ENCODE measurements at regions not wholly inside any gene's neighbourhood (a gene's known extent, or its start where the extent isn't known, plus 50 kb on each side); places are given as distances from the start of the nearest gene placed in this dataset.

DNA sequence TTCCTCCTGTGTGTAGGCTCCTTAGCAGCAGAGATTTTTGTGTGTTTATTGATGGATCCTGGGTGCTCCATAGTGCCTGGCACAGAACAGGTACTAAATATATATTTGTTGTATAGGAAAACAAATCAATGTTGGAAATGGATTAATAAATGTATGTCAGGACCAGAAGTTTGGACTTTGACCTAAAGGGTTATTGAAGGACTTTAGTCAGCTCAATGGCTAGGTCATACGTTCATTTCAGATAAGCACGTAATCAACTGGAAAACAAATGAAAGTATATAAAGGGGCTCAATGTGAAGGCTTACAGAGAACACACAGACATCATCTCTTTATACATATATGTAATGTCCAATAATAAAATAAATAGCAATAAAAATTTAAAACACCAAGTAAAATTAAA is 56.2 kb upstream of the PALM2AKAP2 start:
- H3K36me3 ChIP-seq: no peaks in the 10 kb centered on the region

DNA sequence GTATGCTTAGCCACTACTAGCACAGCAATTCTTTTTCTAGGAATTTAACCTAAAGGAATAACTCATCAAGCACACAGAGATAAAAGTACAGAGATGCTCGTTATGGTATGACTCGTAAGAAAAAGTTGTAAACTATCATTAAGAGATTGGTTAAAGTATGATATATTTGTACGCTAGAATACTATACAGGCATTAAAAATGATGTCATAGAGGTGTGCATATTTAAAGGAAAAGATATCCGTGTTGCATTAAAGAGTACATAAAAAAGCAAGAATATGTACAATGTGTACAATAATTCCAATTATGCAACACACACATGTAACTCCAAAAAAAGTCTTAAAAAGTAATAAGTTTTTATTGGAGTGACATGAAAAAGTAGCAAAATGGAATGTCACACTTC is 54.5 kb upstream of the PALM2AKAP2 start:
- Histone ChIP-seq H3K27me3 (no peaks in the 10 kb centered on the region), H3K4me1 (no peaks in the 10 kb centered on the region), H3K27ac (no peak overlapping the region), H3K36me3 (no peaks in the 10 kb centered on the region), H3K4me3 (no peak overlapping the region), H3K9me3 (no peaks in the 10 kb centered on the region)
- no peak for DNase-seq (ENCODE audit: low spot score in 2 of 2)
- TF ChIP-seq, protein P1, sequence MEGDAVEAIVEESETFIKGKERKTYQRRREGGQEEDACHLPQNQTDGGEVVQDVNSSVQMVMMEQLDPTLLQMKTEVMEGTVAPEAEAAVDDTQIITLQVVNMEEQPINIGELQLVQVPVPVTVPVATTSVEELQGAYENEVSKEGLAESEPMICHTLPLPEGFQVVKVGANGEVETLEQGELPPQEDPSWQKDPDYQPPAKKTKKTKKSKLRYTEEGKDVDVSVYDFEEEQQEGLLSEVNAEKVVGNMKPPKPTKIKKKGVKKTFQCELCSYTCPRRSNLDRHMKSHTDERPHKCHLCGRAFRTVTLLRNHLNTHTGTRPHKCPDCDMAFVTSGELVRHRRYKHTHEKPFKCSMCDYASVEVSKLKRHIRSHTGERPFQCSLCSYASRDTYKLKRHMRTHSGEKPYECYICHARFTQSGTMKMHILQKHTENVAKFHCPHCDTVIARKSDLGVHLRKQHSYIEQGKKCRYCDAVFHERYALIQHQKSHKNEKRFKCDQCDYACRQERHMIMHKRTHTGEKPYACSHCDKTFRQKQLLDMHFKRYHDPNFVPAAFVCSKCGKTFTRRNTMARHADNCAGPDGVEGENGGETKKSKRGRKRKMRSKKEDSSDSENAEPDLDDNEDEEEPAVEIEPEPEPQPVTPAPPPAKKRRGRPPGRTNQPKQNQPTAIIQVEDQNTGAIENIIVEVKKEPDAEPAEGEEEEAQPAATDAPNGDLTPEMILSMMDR (IDR thresholded peaks at IDR 0.05): no peak
- no peak for TF ChIP-seq POLR2AphosphoS5 (IDR thresholded peaks at IDR 0.05)
- TF ChIP-seq POLR2A (IDR thresholded peaks at IDR 0.05): no peak
- intact Hi-C loops (cut with DNase I; ENCODE audit: low total_unique reads): no loop called here

More for the DNA sequence above, 56.2 kb upstream of the PALM2AKAP2 start:
- no peaks in the 10 kb centered on the region for H3K27me3 ChIP-seq
- TF ChIP-seq, protein P1 (IDR thresholded peaks at IDR 0.05): no peak
- no peak for TF ChIP-seq POLR2A (IDR thresholded peaks at IDR 0.05)
- no peak for TF ChIP-seq POLR2AphosphoS5 (IDR thresholded peaks at IDR 0.05)
- no peak overlapping the region for H3K4me3 ChIP-seq
- no peaks in the 10 kb centered on the region for H3K4me1 ChIP-seq
- no peaks in the 10 kb centered on the region for H3K9me3 ChIP-seq
- intact Hi-C loops (cut with DNase I; ENCODE audit: low total_unique reads): no loop called here
- H3K27ac ChIP-seq: no peak overlapping the region
- DNase-seq (ENCODE audit: low spot score in 2 of 2): no peak

DNA sequence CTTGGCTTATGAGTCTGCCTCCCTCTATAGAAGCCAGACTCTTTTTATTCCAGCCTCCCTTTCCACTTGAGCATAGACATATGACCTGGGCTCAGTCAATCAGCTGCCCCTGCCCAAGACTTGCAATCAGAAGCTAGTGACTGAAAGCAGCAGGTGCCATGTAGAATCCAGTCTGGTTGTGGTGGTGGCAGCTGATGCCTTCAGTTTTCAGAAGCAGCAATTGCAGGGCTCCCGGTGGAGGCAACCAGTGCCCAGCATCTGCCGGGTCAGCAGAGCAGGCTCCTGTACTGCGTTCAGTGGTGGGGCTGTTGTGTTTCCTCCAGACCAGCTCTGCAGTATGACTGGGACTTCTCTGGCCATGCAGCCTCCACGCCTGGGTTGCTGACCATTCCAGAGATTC is 53.9 kb upstream of the PALM2AKAP2 start:
- Histone ChIP-seq H3K36me3 (no peaks in the 10 kb centered on the region), H3K4me1 (no peaks in the 10 kb centered on the region), H3K27me3 (no peaks in the 10 kb centered on the region), H3K27ac (no peak overlapping the region), H3K4me3 (no peak overlapping the region), H3K9me3 (no peaks in the 10 kb centered on the region)
- intact Hi-C loops (cut with DNase I; ENCODE audit: low total_unique reads): no loop called here
- TF ChIP-seq, protein P1 (IDR thresholded peaks at IDR 0.05): no peak
- TF ChIP-seq POLR2AphosphoS5 (IDR thresholded peaks at IDR 0.05) (no peak), POLR2A (IDR thresholded peaks at IDR 0.05) (no peak)
- no peak for DNase-seq (ENCODE audit: low spot score in 2 of 2)

- no peaks in the 10 kb centered on the region for H3K36me3 ChIP-seq
- DNase-seq (ENCODE audit: low spot score in 2 of 2): no peak
- TF ChIP-seq POLR2AphosphoS5 (IDR thresholded peaks at IDR 0.05): no peak
- TF ChIP-seq, protein P1 (IDR thresholded peaks at IDR 0.05): no peak
- TF ChIP-seq POLR2A (IDR thresholded peaks at IDR 0.05): no peak
- no peak overlapping the region for H3K27ac ChIP-seq
- no peaks in the 10 kb centered on the region for H3K4me1 ChIP-seq
- intact Hi-C loops (cut with DNase I; ENCODE audit: low total_unique reads): no loop called here
- H3K9me3 ChIP-seq: no peaks in the 10 kb centered on the region
- H3K4me3 ChIP-seq: no peak overlapping the region
- H3K27me3 ChIP-seq: no peaks in the 10 kb centered on the region
These were observed 51.2 kb upstream of the PALM2AKAP2 start for GRCh38 chr9:109728686-109729300.

DNA sequence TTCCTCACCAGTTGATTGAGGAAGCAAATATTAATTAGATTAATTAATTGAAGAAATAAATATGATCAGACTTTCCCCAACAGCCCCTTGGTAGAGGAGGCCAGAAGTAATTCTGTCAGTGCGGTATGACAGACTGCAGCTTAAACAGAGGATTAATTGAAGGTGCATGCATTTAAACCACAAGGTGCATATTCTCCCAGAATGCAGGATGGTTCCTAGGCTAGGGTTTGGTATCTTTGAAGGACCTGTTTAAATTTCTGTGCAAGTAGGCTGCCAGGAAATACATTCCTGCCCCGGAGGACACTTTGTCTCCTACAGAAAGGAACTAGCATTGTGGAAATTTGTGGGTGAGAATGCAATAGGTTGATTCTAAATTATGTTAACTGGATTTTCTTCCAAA is 50.5 kb upstream of the PALM2AKAP2 start:
- Histone ChIP-seq H3K4me3 (no peak overlapping the region), H3K27ac (no peak overlapping the region), H3K9me3 (no peaks in the 10 kb centered on the region), H3K36me3 (no peaks in the 10 kb centered on the region), H3K27me3 (no peaks in the 10 kb centered on the region), H3K4me1 (no peaks in the 10 kb centered on the region)
- no peak for DNase-seq (ENCODE audit: low spot score in 2 of 2)
- intact Hi-C loops (cut with DNase I; ENCODE audit: low total_unique reads): no loop called here
- TF ChIP-seq POLR2A (IDR thresholded peaks at IDR 0.05) (no peak), POLR2AphosphoS5 (IDR thresholded peaks at IDR 0.05) (no peak)
- TF ChIP-seq, protein P1 (IDR thresholded peaks at IDR 0.05): no peak
